Calu3 (cell line): ENCODE measurements at regions not wholly inside any gene's neighbourhood (a gene's known extent, or its start where the extent isn't known, plus 50 kb on each side); places are given as distances from the start of the nearest gene placed in this dataset.

Source experiments
- BruUV-seq: library from RNA; stranded (reverse); fragments of 400-500 nt; replicated peaks from 2 replicates; lab custom pipeline; 2021; lab: Mats Ljungman, UMichigan
- CTCF ChIA-PET: fragments of 300-600 bp; sonication (Branson Sonifier 250); formaldehyde crosslinking; loops from one replicate; lab custom pipeline; 2022; ENCODE audit warnings: antibody characterized with exemption; lab: Charles Lee
- DNase-seq: peaks from one replicate; pipeline ENCODE4 v3.0.0; 2022
- H3K27ac Mint-ChIP-seq: one replicate; pipeline ENCODE4 v1.8.0; 2022; ENCODE audit warnings: mixed read lengths; ENCODE audit not compliant: unreplicated experiment
- H3K27me3 Mint-ChIP-seq: one replicate; pipeline ENCODE4 v1.8.0; 2022; ENCODE audit warnings: mixed read lengths; ENCODE audit not compliant: unreplicated experiment
- H3K36me3 Mint-ChIP-seq: one replicate; pipeline ENCODE4 v1.8.0; 2022; ENCODE audit warnings: mild to moderate bottlenecking, moderate library complexity, mixed read lengths; ENCODE audit not compliant: insufficient read depth, unreplicated experiment
- H3K4me1 Mint-ChIP-seq: one replicate; pipeline ENCODE4 v1.8.0; 2022; ENCODE audit warnings: mild to moderate bottlenecking, low read depth, mixed read lengths; ENCODE audit not compliant: unreplicated experiment
- H3K4me3 Mint-ChIP-seq: one replicate; pipeline ENCODE4 v1.8.0; 2022; ENCODE audit warnings: mild to moderate bottlenecking, low read depth, moderate library complexity, mixed read lengths; ENCODE audit not compliant: unreplicated experiment
- H3K9me3 Mint-ChIP-seq: one replicate; pipeline ENCODE4 v1.8.0; 2022; ENCODE audit warnings: low read depth, mixed read lengths; ENCODE audit not compliant: unreplicated experiment
- CTCF ChIP-seq: fragments of 200-600 bp; IDR thresholded peaks from one replicate; pipeline ENCODE4 v1.8.0; 2022; ENCODE audit warnings: antibody characterized with exemption; ENCODE audit not compliant: unreplicated experiment
- intact Hi-C: fragments of 100-400 bp; cut with micrococcal nuclease; formaldehyde crosslinking; loops from one replicate; pipeline ENCODE4 v1.10.0; 2022; ENCODE audit not compliant: unreplicated experiment

GRCh38 chr11:69411257-69411924, 70.1 kb upstream of the LINC01488 start:
- no peak for DNase-seq
- Mint-ChIP-seq H3K36me3 (no peaks in the 10 kb centered on the region), H3K4me1 (peaks cover 8% of the 10 kb centered on the region), H3K4me3 (no peak overlapping the region), H3K9me3 (no peaks in the 10 kb centered on the region), H3K27me3 (no peaks in the 10 kb centered on the region), H3K27ac (no peak overlapping the region)
- intact Hi-C loops = no loop called here
- CTCF ChIA-PET = no interaction called here
- no TSS peak for BruUV-seq
- TF ChIP-seq CTCF = no peak

GRCh38 chr11:69413015-69413801, 68.3 kb upstream of the LINC01488 start:
- no peak overlapping the region for H3K27ac Mint-ChIP-seq
- no peak overlapping the region for H3K4me3 Mint-ChIP-seq
- intact Hi-C loops = no loop called here
- no peak for TF ChIP-seq CTCF
- CTCF ChIA-PET = interaction anchor here (0.7 kb wide), 1 partner anchor 116 kb away, joined by 3 read pairs; no protein-coding TSS in a partner anchor
- no peak for DNase-seq
- H3K36me3 Mint-ChIP-seq = no peaks in the 10 kb centered on the region
- no peaks in the 10 kb centered on the region for H3K9me3 Mint-ChIP-seq
- peaks cover 8% of the 10 kb centered on the region for H3K4me1 Mint-ChIP-seq
- no TSS peak for BruUV-seq
- H3K27me3 Mint-ChIP-seq = no peaks in the 10 kb centered on the region

- no peak overlapping the region for H3K27ac Mint-ChIP-seq
- no TSS peak for BruUV-seq
- peaks cover 8% of the 10 kb centered on the region for H3K4me1 Mint-ChIP-seq
Observed at GRCh38 chr11:69413993-69414392, 67.5 kb upstream of the LINC01488 start.

GRCh38 chr11:69414773-69415187, 66.7 kb upstream of the LINC01488 start:
- Mint-ChIP-seq H3K27ac (no peak overlapping the region), H3K4me1 (peaks cover 6% of the 10 kb centered on the region), H3K4me3 (no peak overlapping the region), H3K36me3 (no peaks in the 10 kb centered on the region), H3K9me3 (no peaks in the 10 kb centered on the region), H3K27me3 (no peaks in the 10 kb centered on the region)
- CTCF ChIA-PET = interaction anchor here (0.6 kb wide), 1 partner anchor 94 kb away, joined by 4 read pairs; no protein-coding TSS in a partner anchor
- no peak for DNase-seq
- no TSS peak for BruUV-seq
- intact Hi-C loops = no loop called here
- no peak for TF ChIP-seq CTCF

More at GRCh38 chr11:69413993-69414392, 67.5 kb upstream of the LINC01488 start:
- Mint-ChIP-seq H3K4me3 (no peak overlapping the region), H3K27me3 (no peaks in the 10 kb centered on the region), H3K36me3 (no peaks in the 10 kb centered on the region), H3K9me3 (no peaks in the 10 kb centered on the region)
- CTCF ChIA-PET = interaction anchor here (0.7 kb wide), 1 partner anchor 116 kb away, joined by 3 read pairs; no protein-coding TSS in a partner anchor
- no peak for TF ChIP-seq CTCF
- intact Hi-C loops = no loop called here
- no peak for DNase-seq
